ENCODE measurements at regions not wholly inside any gene's neighbourhood (a gene's known extent, or its start where the extent isn't known, plus 50 kb on each side); places are given as distances from the start of the nearest gene placed in this dataset.
"Not testable (repeated sequence)": the region's sequence is repeated elsewhere in the genome, so short reads cannot be mapped to it uniquely, and the experiment has no call there.

GRCh38 chr12:42860331-42860730 lies 270.8 kb upstream of the PRICKLE1 start:
- not testable (repeated sequence) for TF ChIP-seq POLR2A (IDR thresholded peaks at IDR 0.05)
- TF ChIP-seq, protein P1, sequence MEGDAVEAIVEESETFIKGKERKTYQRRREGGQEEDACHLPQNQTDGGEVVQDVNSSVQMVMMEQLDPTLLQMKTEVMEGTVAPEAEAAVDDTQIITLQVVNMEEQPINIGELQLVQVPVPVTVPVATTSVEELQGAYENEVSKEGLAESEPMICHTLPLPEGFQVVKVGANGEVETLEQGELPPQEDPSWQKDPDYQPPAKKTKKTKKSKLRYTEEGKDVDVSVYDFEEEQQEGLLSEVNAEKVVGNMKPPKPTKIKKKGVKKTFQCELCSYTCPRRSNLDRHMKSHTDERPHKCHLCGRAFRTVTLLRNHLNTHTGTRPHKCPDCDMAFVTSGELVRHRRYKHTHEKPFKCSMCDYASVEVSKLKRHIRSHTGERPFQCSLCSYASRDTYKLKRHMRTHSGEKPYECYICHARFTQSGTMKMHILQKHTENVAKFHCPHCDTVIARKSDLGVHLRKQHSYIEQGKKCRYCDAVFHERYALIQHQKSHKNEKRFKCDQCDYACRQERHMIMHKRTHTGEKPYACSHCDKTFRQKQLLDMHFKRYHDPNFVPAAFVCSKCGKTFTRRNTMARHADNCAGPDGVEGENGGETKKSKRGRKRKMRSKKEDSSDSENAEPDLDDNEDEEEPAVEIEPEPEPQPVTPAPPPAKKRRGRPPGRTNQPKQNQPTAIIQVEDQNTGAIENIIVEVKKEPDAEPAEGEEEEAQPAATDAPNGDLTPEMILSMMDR (IDR thresholded peaks at IDR 0.05): not testable (repeated sequence)

All from vagina (tissue), 2 donors.